ENCODE measurements at regions not wholly inside any gene's neighbourhood (a gene's known extent, or its start where the extent isn't known, plus 50 kb on each side); places are given as distances from the start of the nearest gene placed in this dataset.

GRCh38 chr2:2993172-2993692 is 384.4 kb downstream of the EIPR1 start:
- TF ChIP-seq POLR2A (IDR thresholded peaks at IDR 0.05): no peak
- no peak for TF ChIP-seq EP300 (IDR thresholded peaks at IDR 0.05)
- no peak for TF ChIP-seq POLR2AphosphoS5 (IDR thresholded peaks at IDR 0.05)
- no peak for TF ChIP-seq CTCF (IDR thresholded peaks at IDR 0.05)
- WGBS, 2 donors: 83 to 86% methylated on average over 9 of the region's 9 CpGs
- no peak for ATAC-seq (ENCODE audit: low FRiP score in 2 of 2)

GRCh38 chr2:2992634-2993033 is 385.0 kb downstream of the EIPR1 start:
- H3K4me1 ChIP-seq: no peaks in the 10 kb centered on the region
- peaks cover 0 to 7% (median 0%) of the 10 kb centered on the region in 4 donors for H3K9me3 ChIP-seq
- 47 to 54% methylated on average over 3 of the region's 3 CpGs for WGBS, 2 donors
- H3K36me3 ChIP-seq: no peaks in the 10 kb centered on the region
- ATAC-seq (ENCODE audit: low FRiP score in 2 of 2) (no peak), DNase-seq (no peak)
- no peak overlapping the region for H3K27ac ChIP-seq
- no peak overlapping the region for H3K4me3 ChIP-seq
- TF ChIP-seq POLR2AphosphoS5 (IDR thresholded peaks at IDR 0.05) (no peak), POLR2A (IDR thresholded peaks at IDR 0.05) (no peak), EP300 (IDR thresholded peaks at IDR 0.05) (no peak), CTCF (IDR thresholded peaks at IDR 0.05) (no peak)
- H3K27me3 ChIP-seq: no peaks in the 10 kb centered on the region

More at GRCh38 chr2:2993172-2993692, 384.4 kb downstream of the EIPR1 start:
- no peak for DNase-seq
- no peaks in the 10 kb centered on the region for H3K36me3 ChIP-seq
- H3K27me3 ChIP-seq: no peaks in the 10 kb centered on the region
- H3K9me3 ChIP-seq: peaks cover 0 to 7% (median 0%) of the 10 kb centered on the region in 4 donors
- no peaks in the 10 kb centered on the region for H3K4me1 ChIP-seq
- H3K27ac ChIP-seq: no peak overlapping the region
- no peak overlapping the region for H3K4me3 ChIP-seq

GRCh38 chr2:2985020-2985419 is 392.6 kb downstream of the EIPR1 start:
- no peak for DNase-seq
- peaks cover 0 to 7% (median 0%) of the 10 kb centered on the region in 4 donors for H3K9me3 ChIP-seq
- no peak overlapping the region for H3K4me3 ChIP-seq
- no peak overlapping the region for H3K27ac ChIP-seq
- ATAC-seq (ENCODE audit: low FRiP score in 2 of 2): no peak
- 76 to 80% methylated on average over 2 of the region's 2 CpGs for WGBS, 2 donors
- no peaks in the 10 kb centered on the region for H3K4me1 ChIP-seq
- H3K27me3 ChIP-seq: no peaks in the 10 kb centered on the region
- H3K36me3 ChIP-seq: no peaks in the 10 kb centered on the region
- no peak for TF ChIP-seq CTCF (IDR thresholded peaks at IDR 0.05)
- no peak for TF ChIP-seq POLR2AphosphoS5 (IDR thresholded peaks at IDR 0.05)
- no peak for TF ChIP-seq POLR2A (IDR thresholded peaks at IDR 0.05)
- TF ChIP-seq EP300 (IDR thresholded peaks at IDR 0.05): no peak

GRCh38 chr2:2981000-2981399 is 396.6 kb downstream of the EIPR1 start:
- TF ChIP-seq CTCF (IDR thresholded peaks at IDR 0.05) (no peak), POLR2A (IDR thresholded peaks at IDR 0.05) (no peak)
- Histone ChIP-seq H3K9me3 (no peaks in the 10 kb centered on the region), H3K27me3 (no peaks in the 10 kb centered on the region), H3K4me1 (no peaks in the 10 kb centered on the region), H3K36me3 (no peaks in the 10 kb centered on the region), H3K4me3 (no peak overlapping the region), H3K27ac (no peak overlapping the region)
- ATAC-seq (ENCODE audit: low FRiP score in 2 of 2) (no peak), DNase-seq (no peak)
- 71 to 88% methylated on average over 1 of the region's 1 CpG for WGBS, 2 donors

GRCh38 chr2:2974982-2975381 is 402.6 kb downstream of the EIPR1 start:
- H3K4me1 ChIP-seq: no peaks in the 10 kb centered on the region
- DNase-seq (no peak), ATAC-seq (ENCODE audit: low FRiP score in 2 of 2) (no peak)
- no peaks in the 10 kb centered on the region for H3K9me3 ChIP-seq
- no peak overlapping the region for H3K27ac ChIP-seq
- WGBS, 2 donors: 63 to 64% methylated on average over 2 of the region's 2 CpGs
- TF ChIP-seq EP300 (IDR thresholded peaks at IDR 0.05) (no peak), CTCF (IDR thresholded peaks at IDR 0.05) (no peak), POLR2A (IDR thresholded peaks at IDR 0.05) (no peak), POLR2AphosphoS5 (IDR thresholded peaks at IDR 0.05) (no peak)
- H3K36me3 ChIP-seq: no peaks in the 10 kb centered on the region
- H3K27me3 ChIP-seq: no peaks in the 10 kb centered on the region
- no peak overlapping the region for H3K4me3 ChIP-seq
